A549 (cell line): ENCODE measurements at regions not wholly inside any gene's neighbourhood (a gene's known extent, or its start where the extent isn't known, plus 50 kb on each side); places are given as distances from the start of the nearest gene placed in this dataset.

Experiments
- CTCF ChIP-seq: fragments of >200 bp; sonication (Bioruptor Twin); formaldehyde crosslinking; IDR thresholded peaks from 3 replicates; pipeline ENCODE4 v1.5.1; 2016
- HDAC2 ChIP-seq: fragments of 200-600 bp; sonication (generic); IDR thresholded peaks from 2 replicates; pipeline ENCODE4 v1.6.1; 2016

- no peak for TF ChIP-seq CTCF
- TF ChIP-seq HDAC2: no peak
Observed at GRCh38 chr2:128555433-128555832, 236.8 kb upstream of the HS6ST1 start.
